HG03060 (cell line): ENCODE measurements at regions not wholly inside any gene's neighbourhood (a gene's known extent, or its start where the extent isn't known, plus 50 kb on each side); places are given as distances from the start of the nearest gene placed in this dataset.

ENCODE experiments used
- ATAC-seq: cut with Tn5 transposase; IDR thresholded peaks from one replicate; pipeline ENCODE4 v1.9.1; 2021; ENCODE audit warnings: low read depth, moderate number of reproducible peaks; ENCODE audit not compliant: unreplicated experiment

GRCh38 chr6:109295774-109296156 lies 86.5 kb downstream of the CD164 start:
- no peak for ATAC-seq

- ATAC-seq, result no peak
These were observed 87.0 kb downstream of the CD164 start for GRCh38 chr6:109295109-109295773.

GRCh38 chr6:109292983-109293586 lies 89.2 kb downstream of the CD164 start:
- no peak for ATAC-seq

GRCh38 chr6:109292420-109292819 lies 89.8 kb downstream of the CD164 start:
- ATAC-seq, result no peak

- ATAC-seq, result no peak
These were observed 90.4 kb downstream of the CD164 start for GRCh38 chr6:109291902-109292301.

- no peak for ATAC-seq
These were observed 91.9 kb downstream of the CD164 start for GRCh38 chr6:109290143-109290931.

GRCh38 chr6:109285366-109285765 lies 96.9 kb downstream of the CD164 start:
- no peak for ATAC-seq

- no peak for ATAC-seq
These were observed 97.6 kb downstream of the CD164 start for GRCh38 chr6:109284675-109285074.

GRCh38 chr6:109282756-109283155 lies 99.5 kb downstream of the CD164 start:
- no peak for ATAC-seq

GRCh38 chr6:109279628-109280027 lies 102.6 kb downstream of the CD164 start:
- ATAC-seq, result no peak

- ATAC-seq, result no peak
These were observed 110.6 kb downstream of the CD164 start for GRCh38 chr6:109271622-109272021.

GRCh38 chr6:109269953-109270517 lies 112.2 kb downstream of the CD164 start:
- no peak for ATAC-seq

- ATAC-seq, result no peak
These were observed 113.2 kb downstream of the CD164 start for GRCh38 chr6:109269057-109269456.

GRCh38 chr6:109265530-109265929 lies 116.7 kb downstream of the CD164 start:
- ATAC-seq, result no peak

GRCh38 chr6:109263873-109264700 lies 118.2 kb downstream of the CD164 start:
- ATAC-seq, result no peak

GRCh38 chr6:109262261-109262660 lies 120.0 kb downstream of the CD164 start:
- ATAC-seq, result no peak

GRCh38 chr6:109261811-109262210 lies 120.5 kb downstream of the CD164 start:
- no peak for ATAC-seq

- no peak for ATAC-seq
These were observed 121.6 kb downstream of the CD164 start for GRCh38 chr6:109260701-109261100.

GRCh38 chr6:109260126-109260525 lies 122.1 kb downstream of the CD164 start:
- no peak for ATAC-seq

GRCh38 chr6:109258129-109258528 lies 124.1 kb downstream of the CD164 start:
- no peak for ATAC-seq
